ENCODE measurements at regions not wholly inside any gene's neighbourhood (a gene's known extent, or its start where the extent isn't known, plus 50 kb on each side); places are given as distances from the start of the nearest gene placed in this dataset.

DNA sequence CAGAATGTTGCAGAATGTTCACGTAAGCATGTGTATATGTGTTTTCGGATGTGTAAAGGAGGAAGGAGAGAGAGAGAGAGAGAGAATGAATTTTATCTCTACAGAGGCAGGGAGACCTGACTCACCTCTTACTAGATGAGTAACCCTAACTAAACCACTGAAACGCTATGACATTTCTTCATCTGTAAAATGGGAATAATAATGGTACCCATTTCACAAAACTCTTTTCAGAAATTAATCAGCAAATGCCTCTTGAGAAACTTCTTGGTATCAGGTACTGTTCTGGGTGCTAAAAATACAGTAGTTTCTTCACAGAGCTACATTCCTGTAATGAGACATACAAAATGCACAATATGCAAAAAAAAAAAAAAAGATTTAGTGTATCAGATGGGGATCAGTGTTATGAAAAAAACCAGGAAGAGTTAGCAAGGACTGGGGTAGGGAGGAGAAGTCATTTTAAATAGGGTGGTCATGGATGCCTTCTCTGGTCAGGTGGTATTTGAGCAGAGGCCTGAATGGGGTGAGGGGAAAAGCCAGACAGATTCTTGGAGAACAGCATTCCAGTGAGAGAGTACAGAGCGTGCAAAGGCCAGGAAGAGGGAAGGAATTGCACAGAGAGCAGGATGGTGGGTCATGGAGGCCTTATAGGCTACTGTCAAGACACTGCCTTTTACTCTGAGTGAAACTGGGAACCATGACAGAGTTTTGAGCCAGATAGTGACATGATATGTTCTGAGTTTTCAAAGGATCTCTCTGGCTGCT lies 84.9 kb upstream of the SPANXB1 start:
- H3K4me3 Mint-ChIP-seq, result no peak overlapping the region
- no peak overlapping the region for H3K27ac ChIP-seq (ENCODE audit: low read length)
- peak overlapping the region in 1 of 2 donors; percentile 16 for H3K27ac Mint-ChIP-seq
- no CpG with 5 or more reads among the region's 4 CpGs for WGBS (ENCODE audit: insufficient coverage)
- POLR2A ChIA-PET, result no interaction called here
- ATAC-seq (replicated peaks in 1 of 4), result no peak
- H3K4me1 ChIP-seq (ENCODE audit: control insufficient read depth in 1 of 2, extremely low read depth in 1 of 2, insufficient read depth in 2 of 2, low read length in 2 of 2), result no peaks in the 10 kb centered on the region
- CTCF ChIA-PET, result interaction anchor here in 1 of 2 donors (0.6 to 0.7 kb wide), 2 partner anchors 27 to 1497 kb away, joined by 3 to 7 read pairs; no protein-coding TSS in a partner anchor
- H3K36me3 ChIP-seq (ENCODE audit: control insufficient read depth in 2 of 2, extremely low read depth in 1 of 2, insufficient read depth in 1 of 2, low read length in 1 of 2), result no peaks in the 10 kb centered on the region
- no peaks in the 10 kb centered on the region for H3K36me3 Mint-ChIP-seq
- H3K27me3 ChIP-seq (replicated peaks in 1 of 2; ENCODE audit: control insufficient read depth in 2 of 2, extremely low read depth in 1 of 2, insufficient read depth in 2 of 2, low read length in 1 of 2), result no peaks in the 10 kb centered on the region
- H3K27me3 Mint-ChIP-seq, result peaks cover 0 to 7% of the 10 kb centered on the region in 2 donors
- no peaks in the 10 kb centered on the region for H3K9me3 ChIP-seq
- no peak overlapping the region for H3K4me3 ChIP-seq (ENCODE audit: control insufficient read depth in 1 of 2, extremely low read depth in 1 of 2, low read length in 1 of 2)
- DNase-seq, result no peak
- H3K9me3 Mint-ChIP-seq, result no peaks in the 10 kb centered on the region
- H3K4me1 Mint-ChIP-seq, result peaks cover 3 to 18% (median 10%) of the 10 kb centered on the region in 3 donors

DNA sequence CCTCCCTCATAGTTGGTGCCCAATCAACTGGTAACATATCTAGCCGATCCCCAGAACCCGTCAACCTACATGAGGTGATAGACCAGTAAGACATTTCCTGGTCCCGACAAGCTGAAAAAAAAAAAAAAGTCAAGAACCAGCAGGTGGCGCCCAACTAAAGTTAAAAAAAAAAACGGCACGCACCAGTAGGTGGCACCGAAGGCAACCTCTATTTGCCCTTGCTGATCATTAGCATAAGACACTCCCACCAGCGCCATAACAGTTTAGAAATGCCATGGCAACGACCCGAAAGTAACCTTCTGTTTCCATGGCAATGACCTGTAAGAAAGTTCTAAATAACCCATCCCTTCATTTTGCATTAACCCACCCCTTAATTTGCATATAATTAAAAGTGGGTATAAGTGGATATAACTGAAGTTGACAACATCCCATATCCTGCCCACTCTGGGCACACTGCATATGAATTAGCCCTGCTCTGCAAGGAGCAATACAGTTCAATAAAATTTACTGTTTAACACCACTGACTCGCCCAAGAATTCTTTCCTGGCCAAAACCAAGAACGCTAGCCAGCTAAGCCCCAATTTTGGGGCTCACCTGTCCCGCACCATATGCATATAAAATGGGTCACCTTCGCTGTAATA lies 83.9 kb upstream of the SPANXB1 start:
- Histone ChIP-seq H3K4me1 (ENCODE audit: control insufficient read depth in 1 of 2, extremely low read depth in 1 of 2, insufficient read depth in 2 of 2, low read length in 2 of 2) (no peaks in the 10 kb centered on the region), H3K27ac (ENCODE audit: low read length) (no peak overlapping the region), H3K36me3 (ENCODE audit: control insufficient read depth in 2 of 2, extremely low read depth in 1 of 2, insufficient read depth in 1 of 2, low read length in 1 of 2) (no peaks in the 10 kb centered on the region), H3K9me3 (no peaks in the 10 kb centered on the region), H3K4me3 (ENCODE audit: control insufficient read depth in 1 of 2, extremely low read depth in 1 of 2, low read length in 1 of 2) (no peak overlapping the region), H3K27me3 (replicated peaks in 1 of 2; ENCODE audit: control insufficient read depth in 2 of 2, extremely low read depth in 1 of 2, insufficient read depth in 2 of 2, low read length in 1 of 2) (no peaks in the 10 kb centered on the region)
- no peak overlapping the region for H3K4me3 Mint-ChIP-seq
- POLR2A ChIA-PET, result interaction anchor here in 1 of 2 donors (0.6 kb wide), 1 partner anchor 396 kb away, joined by 5 read pairs; no protein-coding TSS in a partner anchor
- WGBS (ENCODE audit: insufficient coverage), result 50% methylated on average over 2 of the region's 14 CpGs
- H3K36me3 Mint-ChIP-seq, result no peaks in the 10 kb centered on the region
- CTCF ChIA-PET, result interaction anchor here (0.5 to 0.7 kb wide), 3 partner anchors 26 to 1498 kb away, joined by 3 to 7 read pairs (median 3); no protein-coding TSS in a partner anchor
- peak in 31 of 35 experiments; percentile 0 to 50 (median 24) for DNase-seq
- H3K27ac Mint-ChIP-seq, result no peak overlapping the region
- ATAC-seq (replicated peaks in 1 of 4), result peak in 2 of 4 experiments; percentile 62 to 91
- H3K27me3 Mint-ChIP-seq, result peaks cover 0 to 3% of the 10 kb centered on the region in 2 donors
- H3K9me3 Mint-ChIP-seq, result no peaks in the 10 kb centered on the region
- peaks cover 3 to 18% (median 10%) of the 10 kb centered on the region in 3 donors for H3K4me1 Mint-ChIP-seq

DNA sequence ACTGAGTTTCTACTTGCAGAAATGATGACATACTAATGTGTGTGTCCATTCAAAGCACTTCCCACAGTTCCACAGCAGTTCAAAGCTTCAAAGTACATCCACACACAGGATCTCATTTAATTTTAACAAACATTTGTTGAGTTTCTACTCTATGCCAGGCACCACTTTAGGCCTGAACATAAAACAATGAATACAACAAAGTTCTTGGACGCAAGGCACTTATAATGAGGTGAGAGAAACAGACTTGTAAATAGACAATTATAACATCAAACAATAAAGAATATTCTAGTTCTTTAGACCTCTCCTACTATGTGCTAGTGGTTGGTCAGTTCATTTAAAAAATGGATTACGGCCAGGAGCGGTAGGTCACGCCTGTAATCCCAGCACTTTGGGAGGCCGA lies 82.0 kb upstream of the SPANXB1 start:
- no peak overlapping the region for H3K4me3 Mint-ChIP-seq
- ATAC-seq (replicated peaks in 1 of 4), result no peak
- H3K27ac Mint-ChIP-seq, result no peak overlapping the region
- H3K4me1 Mint-ChIP-seq, result peaks cover 3 to 18% (median 10%) of the 10 kb centered on the region in 3 donors
- Histone ChIP-seq H3K9me3 (no peaks in the 10 kb centered on the region), H3K27me3 (replicated peaks in 1 of 2; ENCODE audit: control insufficient read depth in 2 of 2, extremely low read depth in 1 of 2, insufficient read depth in 2 of 2, low read length in 1 of 2) (no peaks in the 10 kb centered on the region), H3K36me3 (ENCODE audit: control insufficient read depth in 2 of 2, extremely low read depth in 1 of 2, insufficient read depth in 1 of 2, low read length in 1 of 2) (no peaks in the 10 kb centered on the region), H3K4me3 (ENCODE audit: control insufficient read depth in 1 of 2, extremely low read depth in 1 of 2, low read length in 1 of 2) (no peak overlapping the region), H3K27ac (ENCODE audit: low read length) (no peak overlapping the region), H3K4me1 (ENCODE audit: control insufficient read depth in 1 of 2, extremely low read depth in 1 of 2, insufficient read depth in 2 of 2, low read length in 2 of 2) (no peaks in the 10 kb centered on the region)
- peaks cover 0 to 3% of the 10 kb centered on the region in 2 donors for H3K27me3 Mint-ChIP-seq
- POLR2A ChIA-PET, result no interaction called here
- CTCF ChIA-PET, result interaction anchor here in 1 of 2 donors (0.6 kb wide), 1 partner anchor 68 kb away, joined by 3 read pairs; no protein-coding TSS in a partner anchor
- WGBS (ENCODE audit: insufficient coverage), result no CpG with 5 or more reads among the region's 5 CpGs
- H3K9me3 Mint-ChIP-seq, result no peaks in the 10 kb centered on the region
- H3K36me3 Mint-ChIP-seq, result no peaks in the 10 kb centered on the region
- no peak for DNase-seq

DNA sequence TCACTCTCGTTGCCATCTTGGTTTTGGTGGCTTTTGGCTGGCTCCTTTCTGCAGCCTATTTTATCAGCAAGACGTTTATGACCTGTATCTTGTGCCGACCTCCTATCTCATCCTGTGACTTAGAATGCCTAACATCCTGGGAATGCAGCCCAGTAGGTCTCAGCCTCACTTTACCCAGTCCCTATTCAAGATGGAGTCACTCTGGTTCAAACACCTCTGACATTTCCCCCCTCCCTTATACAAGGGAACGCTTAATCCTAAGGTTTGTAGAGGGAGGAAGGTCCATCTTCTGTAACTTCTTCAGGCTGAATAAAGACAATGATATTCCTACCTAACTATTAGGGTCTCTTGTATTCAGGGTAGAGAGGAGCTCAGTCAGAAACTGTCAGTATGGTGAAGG lies 79.3 kb upstream of the SPANXB1 start:
- peaks cover under 1 to 6% (median 1%) of the 10 kb centered on the region in 3 donors for H3K4me1 Mint-ChIP-seq
- Histone ChIP-seq H3K27me3 (replicated peaks in 1 of 2; ENCODE audit: control insufficient read depth in 2 of 2, extremely low read depth in 1 of 2, insufficient read depth in 2 of 2, low read length in 1 of 2) (no peaks in the 10 kb centered on the region), H3K4me3 (ENCODE audit: control insufficient read depth in 1 of 2, extremely low read depth in 1 of 2, low read length in 1 of 2) (no peak overlapping the region), H3K9me3 (no peaks in the 10 kb centered on the region), H3K36me3 (ENCODE audit: control insufficient read depth in 2 of 2, extremely low read depth in 1 of 2, insufficient read depth in 1 of 2, low read length in 1 of 2) (no peaks in the 10 kb centered on the region), H3K4me1 (ENCODE audit: control insufficient read depth in 1 of 2, extremely low read depth in 1 of 2, insufficient read depth in 2 of 2, low read length in 2 of 2) (no peaks in the 10 kb centered on the region), H3K27ac (ENCODE audit: low read length) (no peak overlapping the region)
- ATAC-seq (replicated peaks in 1 of 4) (no peak), DNase-seq (no peak)
- 64% methylated on average over 2 of the region's 4 CpGs for WGBS (ENCODE audit: insufficient coverage)
- H3K27ac Mint-ChIP-seq, result no peak overlapping the region
- ChIA-PET POLR2A (no interaction called here), CTCF (no interaction called here)
- H3K4me3 Mint-ChIP-seq, result no peak overlapping the region
- H3K9me3 Mint-ChIP-seq, result no peaks in the 10 kb centered on the region
- peaks cover 0 to 8% of the 10 kb centered on the region in 2 donors for H3K27me3 Mint-ChIP-seq
- H3K36me3 Mint-ChIP-seq, result no peaks in the 10 kb centered on the region

DNA sequence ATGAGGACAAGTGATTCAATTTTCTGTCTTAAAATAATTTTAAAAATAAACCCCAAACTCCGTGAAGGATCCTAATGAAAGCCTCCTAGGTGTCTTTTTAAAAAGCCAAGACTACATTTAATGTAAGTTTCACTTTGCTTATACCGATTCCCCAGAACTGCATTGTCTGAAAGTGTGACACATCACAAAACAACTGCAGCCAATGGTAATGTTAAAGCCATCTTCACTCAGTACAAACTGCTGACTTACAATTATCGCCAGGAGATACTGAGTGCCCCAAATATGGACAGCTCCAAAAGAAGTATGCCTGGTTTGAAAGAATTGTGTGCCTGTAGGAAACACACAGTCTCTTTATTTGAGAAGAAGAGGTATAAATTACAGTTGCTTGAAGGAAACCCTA lies 73.7 kb upstream of the SPANXB1 start:
- Mint-ChIP-seq H3K4me1 (no peaks in the 10 kb centered on the region), H3K9me3 (no peaks in the 10 kb centered on the region), H3K4me3 (no peak overlapping the region), H3K36me3 (no peaks in the 10 kb centered on the region), H3K27ac (no peak overlapping the region), H3K27me3 (peaks cover 0 to 8% of the 10 kb centered on the region in 2 donors)
- DNase-seq (no peak), ATAC-seq (replicated peaks in 1 of 4) (no peak)
- ChIA-PET CTCF (no interaction called here), POLR2A (no interaction called here)
- WGBS (ENCODE audit: insufficient coverage), result no CpG with 5 or more reads among the region's 3 CpGs
- no peaks in the 10 kb centered on the region for H3K9me3 ChIP-seq
- no peaks in the 10 kb centered on the region for H3K27me3 ChIP-seq (replicated peaks in 1 of 2; ENCODE audit: control insufficient read depth in 2 of 2, extremely low read depth in 1 of 2, insufficient read depth in 2 of 2, low read length in 1 of 2)
- H3K4me3 ChIP-seq (ENCODE audit: control insufficient read depth in 1 of 2, extremely low read depth in 1 of 2, low read length in 1 of 2), result no peak overlapping the region
- H3K36me3 ChIP-seq (ENCODE audit: control insufficient read depth in 2 of 2, extremely low read depth in 1 of 2, insufficient read depth in 1 of 2, low read length in 1 of 2), result no peaks in the 10 kb centered on the region
- no peaks in the 10 kb centered on the region for H3K4me1 ChIP-seq (ENCODE audit: control insufficient read depth in 1 of 2, extremely low read depth in 1 of 2, insufficient read depth in 2 of 2, low read length in 2 of 2)
- H3K27ac ChIP-seq (ENCODE audit: low read length), result no peak overlapping the region

DNA sequence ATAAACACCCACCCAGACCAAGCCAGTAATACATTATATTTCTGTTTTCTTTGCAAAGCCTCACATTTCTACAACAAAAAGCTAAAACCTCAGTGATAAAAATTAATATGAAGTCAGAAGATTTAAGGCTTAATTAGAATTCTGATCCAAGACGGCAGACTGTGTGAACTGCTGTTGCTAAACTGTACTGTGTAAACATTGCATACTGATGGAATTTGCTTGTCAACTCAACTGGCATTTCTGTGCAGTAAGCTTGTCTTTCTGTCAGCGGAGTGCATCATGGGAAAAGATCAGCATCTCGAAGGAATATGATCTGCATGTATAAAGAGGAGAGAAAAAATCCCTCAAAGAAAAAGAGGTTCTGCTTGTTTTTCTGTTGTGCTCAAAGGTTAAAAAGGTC lies 69.4 kb upstream of the SPANXB1 start:
- peaks cover 0 to 13% of the 10 kb centered on the region in 2 donors for H3K27me3 Mint-ChIP-seq
- CTCF ChIA-PET, result no interaction called here
- Histone ChIP-seq H3K27me3 (replicated peaks in 1 of 2; ENCODE audit: control insufficient read depth in 2 of 2, extremely low read depth in 1 of 2, insufficient read depth in 2 of 2, low read length in 1 of 2) (no peaks in the 10 kb centered on the region), H3K9me3 (no peaks in the 10 kb centered on the region), H3K4me1 (ENCODE audit: control insufficient read depth in 1 of 2, extremely low read depth in 1 of 2, insufficient read depth in 2 of 2, low read length in 2 of 2) (no peaks in the 10 kb centered on the region), H3K4me3 (ENCODE audit: control insufficient read depth in 1 of 2, extremely low read depth in 1 of 2, low read length in 1 of 2) (no peak overlapping the region), H3K27ac (ENCODE audit: low read length) (no peak overlapping the region), H3K36me3 (ENCODE audit: control insufficient read depth in 2 of 2, extremely low read depth in 1 of 2, insufficient read depth in 1 of 2, low read length in 1 of 2) (no peaks in the 10 kb centered on the region)
- H3K36me3 Mint-ChIP-seq, result no peaks in the 10 kb centered on the region
- H3K9me3 Mint-ChIP-seq, result no peaks in the 10 kb centered on the region
- POLR2A ChIA-PET, result interaction anchor here in 1 of 2 donors (0.6 kb wide), 1 partner anchor 312 kb away, joined by 3 read pairs; no protein-coding TSS in a partner anchor
- H3K4me3 Mint-ChIP-seq, result no peak overlapping the region
- ATAC-seq (replicated peaks in 1 of 4), result no peak
- WGBS (ENCODE audit: insufficient coverage), result 83% methylated on average over 1 of the region's 3 CpGs
- DNase-seq, result no peak
- no peaks in the 10 kb centered on the region for H3K4me1 Mint-ChIP-seq
- H3K27ac Mint-ChIP-seq, result no peak overlapping the region
